Smooth muscle cell (in vitro differentiated cells): ENCODE measurements at regions not wholly inside any gene's neighbourhood (a gene's known extent, or its start where the extent isn't known, plus 50 kb on each side); places are given as distances from the start of the nearest gene placed in this dataset.

Experiments used
- DNase-seq: peaks from one replicate; lab custom pipeline; 2025; ENCODE audit not compliant: unreplicated experiment; lab: John Stamatoyannopoulos, UW
- H2AFZ ChIP-seq: fragments of 200-600 bp; sonication (generic); 2 replicates; pipeline ENCODE4 v1.6.0; 2016; ENCODE audit warnings: antibody characterized with exemption, low read depth, mild to moderate bottlenecking
- H3F3A ChIP-seq: fragments of 200-600 bp; sonication (generic); 2 replicates; pipeline ENCODE4 v1.6.0; 2017; ENCODE audit warnings: antibody characterized with exemption, low read depth
- H3K27ac ChIP-seq: fragments of 200-600 bp; sonication (generic); 2 replicates; pipeline ENCODE4 v1.5.1; 2016; ENCODE audit warnings: low read depth, mild to moderate bottlenecking
- H3K27me3 ChIP-seq: fragments of 200-600 bp; sonication (generic); 2 replicates; pipeline ENCODE4 v1.6.1; 2016; ENCODE audit warnings: low read depth, mild to moderate bottlenecking
- H3K36me3 ChIP-seq: fragments of 200-600 bp; sonication (generic); 2 replicates; pipeline ENCODE4 v1.5.1; 2016; ENCODE audit warnings: low read depth
- H3K4me1 ChIP-seq: fragments of 200-600 bp; sonication (generic); 2 replicates; pipeline ENCODE4 v1.5.1; 2016; ENCODE audit warnings: low read depth
- H3K4me2 ChIP-seq: fragments of 200-600 bp; sonication (generic); 2 replicates; pipeline ENCODE4 v1.6.0; 2016; ENCODE audit warnings: mild to moderate bottlenecking
- H3K4me3 ChIP-seq: fragments of 200-600 bp; sonication (generic); 2 replicates; pipeline ENCODE4 v1.5.1; 2016; ENCODE audit warnings: mild to moderate bottlenecking
- H3K79me2 ChIP-seq: fragments of 200-600 bp; sonication (generic); 2 replicates; pipeline ENCODE4 v1.6.0; 2016; ENCODE audit warnings: low read depth, mild to moderate bottlenecking
- H3K9ac ChIP-seq: fragments of 200-600 bp; sonication (generic); 2 replicates; pipeline ENCODE4 v1.6.0; 2016; ENCODE audit warnings: low read depth
- H3K9me3 ChIP-seq: fragments of 200-600 bp; sonication (generic); replicated peaks from 2 replicates; pipeline ENCODE4 v1.5.1; 2016; ENCODE audit warnings: low read depth
- H4K20me1 ChIP-seq: fragments of 200-600 bp; sonication (generic); 2 replicates; pipeline ENCODE4 v1.6.0; 2016; ENCODE audit warnings: low read depth
- WGBS: methylation state at CpG from one replicate; pipeline ENCODE4 v1.1.7; 2016; ENCODE audit warnings: low lambda C conversion rate; 5-methylcytosine and 5-hydroxymethylcytosine counted together
- TF ChIP-seq, protein P1 (sequence below): fragments of 200-600 bp; sonication (generic); IDR thresholded peaks from 2 replicates; pipeline ENCODE4 v1.5.1; 2017; ENCODE audit warnings: borderline replicate concordance, mild to moderate bottlenecking, antibody characterized with exemption; ENCODE audit not compliant: insufficient read depth, poor library complexity, severe bottlenecking

- Histone ChIP-seq H2AFZ (no peak overlapping the region), H3F3A (no peaks in the 10 kb centered on the region), H3K27me3 (no peaks in the 10 kb centered on the region), H3K9ac (no peak overlapping the region), H3K4me2 (no peak overlapping the region), H3K4me1 (no peaks in the 10 kb centered on the region), H3K9me3 (no peaks in the 10 kb centered on the region), H4K20me1 (no peaks in the 10 kb centered on the region), H3K4me3 (no peak overlapping the region), H3K27ac (no peak overlapping the region), H3K79me2 (no peaks in the 10 kb centered on the region), H3K36me3 (no peaks in the 10 kb centered on the region)
- WGBS = 45% methylated on average over 1 of the region's 1 CpG
- no peak for DNase-seq
- TF ChIP-seq, protein P1, sequence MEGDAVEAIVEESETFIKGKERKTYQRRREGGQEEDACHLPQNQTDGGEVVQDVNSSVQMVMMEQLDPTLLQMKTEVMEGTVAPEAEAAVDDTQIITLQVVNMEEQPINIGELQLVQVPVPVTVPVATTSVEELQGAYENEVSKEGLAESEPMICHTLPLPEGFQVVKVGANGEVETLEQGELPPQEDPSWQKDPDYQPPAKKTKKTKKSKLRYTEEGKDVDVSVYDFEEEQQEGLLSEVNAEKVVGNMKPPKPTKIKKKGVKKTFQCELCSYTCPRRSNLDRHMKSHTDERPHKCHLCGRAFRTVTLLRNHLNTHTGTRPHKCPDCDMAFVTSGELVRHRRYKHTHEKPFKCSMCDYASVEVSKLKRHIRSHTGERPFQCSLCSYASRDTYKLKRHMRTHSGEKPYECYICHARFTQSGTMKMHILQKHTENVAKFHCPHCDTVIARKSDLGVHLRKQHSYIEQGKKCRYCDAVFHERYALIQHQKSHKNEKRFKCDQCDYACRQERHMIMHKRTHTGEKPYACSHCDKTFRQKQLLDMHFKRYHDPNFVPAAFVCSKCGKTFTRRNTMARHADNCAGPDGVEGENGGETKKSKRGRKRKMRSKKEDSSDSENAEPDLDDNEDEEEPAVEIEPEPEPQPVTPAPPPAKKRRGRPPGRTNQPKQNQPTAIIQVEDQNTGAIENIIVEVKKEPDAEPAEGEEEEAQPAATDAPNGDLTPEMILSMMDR = no peak
Observed at GRCh38 chr3:181363231-181363630, 348.5 kb upstream of the SOX2 start.

DNA sequence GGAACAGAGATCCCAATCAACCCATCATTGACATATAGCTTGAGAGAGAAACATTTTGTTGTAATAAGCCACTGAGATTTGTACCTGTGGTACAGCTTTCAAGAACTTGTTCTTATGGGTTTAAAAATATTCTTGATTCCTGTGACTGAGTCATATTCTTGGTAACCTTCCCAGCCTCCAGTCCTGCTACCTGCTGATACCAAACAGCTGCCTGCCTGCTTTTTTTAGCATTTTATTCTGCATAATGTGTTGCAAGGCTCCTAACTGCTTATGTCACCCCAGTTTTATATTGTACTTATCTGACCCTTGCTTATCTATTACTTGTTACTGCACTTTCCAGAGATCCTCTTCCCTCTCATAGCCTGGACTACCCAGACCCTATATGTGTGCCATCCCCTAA, 349.3 kb upstream of the SOX2 start:
- H3K4me2 ChIP-seq = no peak overlapping the region
- no peaks in the 10 kb centered on the region for H3F3A ChIP-seq
- H3K9ac ChIP-seq = no peak overlapping the region
- H2AFZ ChIP-seq = no peak overlapping the region
- TF ChIP-seq, protein P1 = no peak
- no peaks in the 10 kb centered on the region for H3K4me1 ChIP-seq
- H3K27ac ChIP-seq = no peak overlapping the region
- no peaks in the 10 kb centered on the region for H3K9me3 ChIP-seq
- H3K36me3 ChIP-seq = no peaks in the 10 kb centered on the region
- no peaks in the 10 kb centered on the region for H3K79me2 ChIP-seq
- no peak for DNase-seq
- no peaks in the 10 kb centered on the region for H4K20me1 ChIP-seq
- no peaks in the 10 kb centered on the region for H3K27me3 ChIP-seq
- no peak overlapping the region for H3K4me3 ChIP-seq

- H3K27ac ChIP-seq = no peak overlapping the region
- H3K9ac ChIP-seq = no peak overlapping the region
- H3K4me3 ChIP-seq = no peak overlapping the region
- H3K9me3 ChIP-seq = no peaks in the 10 kb centered on the region
- 70% methylated on average over 3 of the region's 3 CpGs for WGBS
- no peaks in the 10 kb centered on the region for H3K4me1 ChIP-seq
- no peak overlapping the region for H2AFZ ChIP-seq
- H3K36me3 ChIP-seq = no peaks in the 10 kb centered on the region
- no peak overlapping the region for H3K4me2 ChIP-seq
- H3K27me3 ChIP-seq = no peaks in the 10 kb centered on the region
- no peaks in the 10 kb centered on the region for H4K20me1 ChIP-seq
- DNase-seq = no peak
- no peaks in the 10 kb centered on the region for H3F3A ChIP-seq
- TF ChIP-seq, protein P1 = no peak
- H3K79me2 ChIP-seq = no peaks in the 10 kb centered on the region
Observed at GRCh38 chr3:181358562-181358961, 353.2 kb upstream of the SOX2 start.

GRCh38 chr3:181358060-181358459, 353.7 kb upstream of the SOX2 start:
- WGBS = 15% methylated on average over 1 of the region's 1 CpG
- TF ChIP-seq, protein P1 = no peak
- H3K4me1 ChIP-seq = no peaks in the 10 kb centered on the region
- no peak for DNase-seq
- H2AFZ ChIP-seq = no peak overlapping the region
- no peaks in the 10 kb centered on the region for H3K36me3 ChIP-seq
- no peak overlapping the region for H3K27ac ChIP-seq
- no peak overlapping the region for H3K4me3 ChIP-seq
- no peaks in the 10 kb centered on the region for H3K79me2 ChIP-seq
- H4K20me1 ChIP-seq = no peaks in the 10 kb centered on the region
- no peaks in the 10 kb centered on the region for H3K27me3 ChIP-seq
- H3F3A ChIP-seq = no peaks in the 10 kb centered on the region
- no peak overlapping the region for H3K4me2 ChIP-seq
- H3K9me3 ChIP-seq = no peaks in the 10 kb centered on the region
- no peak overlapping the region for H3K9ac ChIP-seq
